Medulla oblongata (tissue), 1 donor: ENCODE measurements at regions not wholly inside any gene's neighbourhood (a gene's known extent, or its start where the extent isn't known, plus 50 kb on each side); places are given as distances from the start of the nearest gene placed in this dataset.

Experiments used
- DNase-seq: peaks from one replicate; pipeline ENCODE4 v3.0.0-alpha.2; 2015; ENCODE audit errors: extremely low spot score

DNA sequence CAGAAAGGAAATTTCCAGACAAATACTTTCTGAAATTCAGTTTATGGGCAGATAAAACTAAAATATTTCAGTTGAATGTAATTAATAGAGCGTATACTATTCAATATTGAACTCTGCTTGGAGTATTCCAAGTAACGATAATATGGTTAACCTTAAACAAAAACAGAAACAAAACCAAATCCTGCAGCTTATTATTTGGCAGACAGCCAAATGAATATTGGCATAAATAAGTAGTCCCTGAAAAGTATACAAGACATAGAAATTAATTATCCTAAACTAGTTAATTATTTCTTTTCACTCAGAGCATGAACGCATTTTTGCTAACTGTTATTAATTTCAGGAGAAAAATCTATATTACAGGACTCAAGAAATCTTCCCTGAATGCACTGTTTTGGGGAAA lies 1574.0 kb downstream of the MAT2B start:
- DNase-seq: no peak

DNA sequence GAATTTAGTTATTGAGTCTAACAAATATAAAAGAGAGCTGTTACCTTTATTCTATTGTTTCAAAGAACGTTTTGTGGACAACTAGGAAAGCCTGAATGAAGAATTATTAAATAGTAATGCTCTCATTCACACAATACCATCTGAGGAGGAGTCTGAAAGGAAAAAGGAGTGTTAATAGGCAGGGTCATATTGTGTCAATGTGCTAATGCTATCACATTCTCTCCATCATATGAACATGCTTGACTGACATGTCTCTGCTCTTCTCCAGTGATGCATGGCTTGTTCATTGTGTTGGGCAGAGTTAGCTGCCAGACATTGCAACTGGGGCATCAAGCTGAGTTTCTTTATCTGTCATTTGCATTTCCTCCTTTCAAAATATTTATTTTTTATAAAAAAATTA lies 1578.0 kb downstream of the MAT2B start:
- DNase-seq: no peak

DNA sequence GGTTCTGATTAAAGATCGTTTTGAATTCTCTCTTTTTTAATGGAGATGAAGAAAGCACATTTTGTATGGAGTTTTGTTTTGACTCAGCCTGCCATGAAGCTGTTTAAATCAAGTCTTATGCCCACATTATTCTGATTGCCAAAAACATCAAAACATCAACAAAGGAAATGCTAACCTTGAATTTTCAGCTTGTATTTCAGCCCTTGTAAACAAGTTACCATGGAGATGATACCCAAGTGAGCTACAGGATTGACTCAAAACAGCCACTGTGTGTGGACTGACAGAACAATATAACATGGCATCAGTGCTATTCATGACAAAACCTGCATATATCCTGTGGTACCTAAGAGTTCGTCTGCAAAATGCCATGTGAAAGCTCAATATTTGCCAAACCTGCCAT lies 1581.0 kb downstream of the MAT2B start:
- peak; percentile 7 for DNase-seq

DNA sequence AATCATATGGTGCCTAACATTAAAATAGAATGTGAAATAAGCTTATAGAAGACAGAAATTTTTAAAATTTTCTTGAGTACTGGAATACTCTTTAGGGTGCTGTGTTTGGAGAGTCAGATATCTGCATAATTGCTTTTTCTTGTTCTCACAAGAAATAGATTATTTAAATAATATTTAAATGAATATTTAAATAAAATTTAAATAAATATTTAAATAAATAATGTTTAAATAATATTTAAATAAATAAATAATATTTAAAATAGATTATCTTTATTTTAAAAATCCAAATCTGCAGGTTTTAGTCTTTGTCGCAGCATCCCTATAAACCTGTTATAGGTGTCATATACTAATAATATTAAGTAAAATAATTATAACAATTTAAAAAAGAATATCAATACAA lies 1589.4 kb downstream of the MAT2B start:
- no peak for DNase-seq

DNA sequence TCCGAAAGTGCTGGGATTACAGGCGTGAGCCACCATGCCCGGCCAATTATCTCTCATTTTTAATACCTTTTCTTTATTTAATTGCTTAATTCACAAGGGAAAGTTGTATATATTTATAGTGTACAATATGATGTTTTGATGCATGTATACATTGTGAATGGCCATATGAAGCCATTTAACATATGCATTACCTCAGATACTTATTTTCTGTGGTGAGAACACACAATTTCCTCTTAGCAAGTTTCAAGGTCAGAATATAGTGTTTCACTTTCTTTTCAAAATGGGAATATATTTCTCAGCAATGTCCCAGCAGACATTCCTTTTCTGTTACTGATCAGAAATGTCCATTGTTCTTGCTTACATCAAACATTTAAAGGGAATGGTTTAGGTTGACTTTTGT lies 1596.3 kb downstream of the MAT2B start:
- no peak for DNase-seq

DNA sequence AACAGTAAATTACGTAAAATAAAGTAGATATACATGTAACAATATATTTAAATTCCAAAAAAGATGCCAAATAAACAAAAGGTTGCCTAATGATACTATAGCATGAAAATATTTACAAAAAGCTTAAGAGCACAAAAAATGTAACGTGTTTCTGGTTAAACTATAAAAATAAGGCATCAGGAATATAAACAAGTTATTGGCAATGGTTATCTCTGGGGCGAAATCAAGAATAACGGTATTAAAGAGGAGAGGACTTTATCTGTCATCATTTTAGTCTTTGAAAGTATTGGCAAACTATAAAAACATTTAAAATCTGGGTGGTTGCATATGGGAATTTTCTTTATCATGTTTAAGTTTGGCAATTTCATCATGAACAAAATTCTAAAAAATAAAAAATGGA lies 1599.2 kb downstream of the MAT2B start:
- DNase-seq: no peak

DNA sequence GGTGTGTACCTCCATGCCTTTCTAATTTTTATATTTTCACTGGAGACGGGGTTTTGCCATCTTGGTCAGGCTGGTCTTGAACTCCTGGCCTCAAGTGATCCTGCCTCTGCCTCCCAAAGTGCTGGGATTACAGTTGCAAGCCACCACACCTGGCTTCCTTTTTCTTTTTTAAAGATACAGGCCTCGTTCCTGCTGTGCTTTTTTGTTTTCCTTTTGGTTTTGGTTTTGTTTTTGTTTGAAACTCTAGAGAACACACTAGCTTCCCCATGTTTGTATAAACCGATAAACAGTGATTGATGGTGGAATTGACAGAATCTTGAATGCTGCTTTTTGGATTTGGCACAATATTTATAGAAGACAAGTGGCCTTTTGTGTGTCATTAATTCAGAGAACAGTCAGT lies 1603.4 kb downstream of the MAT2B start:
- no peak for DNase-seq

DNA sequence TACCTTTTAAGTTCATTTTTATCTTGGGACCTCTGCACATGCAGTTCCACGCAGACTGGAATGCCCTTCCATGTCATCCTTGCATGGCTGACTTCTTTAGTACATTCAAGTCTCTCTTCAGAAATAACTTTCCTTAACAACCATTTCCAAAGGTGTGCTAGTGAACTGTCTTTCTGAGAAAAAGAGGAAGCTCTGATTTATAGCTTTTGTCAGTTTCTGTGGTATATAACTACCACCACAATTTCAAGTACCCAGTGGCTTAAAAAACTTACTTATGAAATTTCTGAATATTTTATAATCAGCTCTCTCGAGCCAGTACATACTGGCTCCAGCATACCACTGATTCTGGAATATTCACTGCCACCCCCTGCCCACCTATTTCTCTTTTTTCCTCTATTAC lies 1613.8 kb downstream of the MAT2B start:
- DNase-seq: no peak

DNA sequence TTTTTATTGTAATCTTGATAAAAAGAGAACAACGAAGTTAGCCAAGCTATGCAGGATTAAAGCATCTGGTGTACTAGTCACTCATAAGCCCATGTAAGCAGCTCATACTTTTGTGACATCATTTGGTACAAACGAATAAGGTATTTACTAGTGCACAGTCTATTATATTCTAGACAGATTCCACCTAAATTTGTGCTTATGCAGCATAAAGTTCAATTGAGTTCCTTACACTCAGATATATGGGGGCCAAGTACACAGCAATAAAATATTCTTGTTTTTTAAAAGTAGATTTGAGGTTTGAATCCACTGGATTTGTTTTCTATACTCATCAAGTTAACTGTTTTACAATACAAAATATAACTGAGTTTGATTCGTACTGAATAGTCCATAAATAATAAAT lies 1621.2 kb downstream of the MAT2B start:
- no peak for DNase-seq

DNA sequence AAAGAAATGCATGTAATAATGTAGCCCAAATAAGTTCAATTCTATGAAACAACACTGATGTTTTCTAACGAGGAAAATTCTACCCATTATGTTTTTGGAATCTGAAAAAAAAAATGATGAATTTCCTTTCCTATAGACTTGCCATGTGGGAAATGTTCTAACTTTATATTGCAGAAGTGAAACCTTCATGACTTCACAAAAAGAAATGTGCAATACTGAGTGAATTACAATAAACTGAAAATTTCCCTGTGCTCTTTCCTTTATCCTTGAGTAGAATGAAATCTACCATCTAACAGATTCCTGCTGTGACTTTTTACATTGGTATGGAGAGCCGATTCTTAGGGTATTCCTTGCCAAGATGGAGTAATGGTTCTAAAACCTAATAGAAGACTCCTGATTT lies 1622.5 kb downstream of the MAT2B start:
- DNase-seq: no peak

DNA sequence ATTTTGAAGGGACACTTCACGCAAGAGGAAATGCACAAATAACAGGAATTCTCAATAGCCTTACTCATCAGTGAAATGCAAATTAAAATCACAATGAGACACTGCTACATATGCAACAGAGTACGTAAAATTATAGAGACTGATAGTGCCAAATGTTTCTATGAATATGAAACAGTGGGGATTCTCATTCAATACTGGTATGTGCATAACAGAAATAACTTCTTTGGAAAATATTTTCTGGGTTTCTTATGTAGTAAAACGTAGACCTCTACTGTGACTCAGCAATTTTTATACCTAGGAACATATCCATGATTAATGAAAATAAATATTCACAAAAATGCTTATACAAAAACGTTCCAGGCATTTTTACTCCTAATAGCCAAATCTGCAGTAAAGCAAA lies 1625.2 kb downstream of the MAT2B start:
- DNase-seq: no peak

DNA sequence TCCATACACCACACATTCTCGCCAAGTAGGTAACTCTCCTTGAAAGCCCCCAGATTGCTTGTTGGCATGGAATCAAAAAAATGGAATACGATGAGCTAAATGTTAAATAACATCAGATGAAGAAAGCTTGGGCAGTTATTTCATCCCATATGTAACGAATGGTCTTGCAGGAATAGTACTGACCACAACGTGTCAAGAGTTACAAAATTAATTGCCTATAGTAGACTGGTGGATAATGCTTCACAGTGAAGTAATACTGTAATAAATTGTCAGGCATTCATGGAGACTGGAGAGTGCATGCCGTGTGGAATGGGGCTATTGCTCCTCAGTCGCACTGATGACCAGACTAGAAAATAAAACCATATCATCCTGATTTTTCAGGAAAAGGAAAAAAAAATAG lies 1628.7 kb downstream of the MAT2B start:
- DNase-seq: no peak

DNA sequence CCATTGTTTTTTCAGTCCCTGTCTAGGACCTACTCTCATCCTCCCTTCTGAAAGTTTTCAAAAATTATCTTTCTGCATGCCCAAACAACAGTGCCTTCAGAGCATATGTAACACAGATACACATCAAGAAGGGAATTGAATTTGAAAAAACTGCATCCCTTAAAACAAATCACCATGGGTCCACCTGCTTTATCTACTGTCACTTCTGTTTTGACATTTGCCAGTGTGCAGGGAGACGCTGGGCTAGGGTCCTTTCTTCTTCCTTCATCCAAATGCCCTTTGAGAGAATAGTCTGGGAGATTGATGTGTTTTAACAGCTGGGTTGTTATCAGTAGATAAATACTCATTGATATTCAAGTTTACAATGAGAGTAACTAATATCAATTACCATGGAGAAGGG lies 1630.1 kb downstream of the MAT2B start:
- no peak for DNase-seq

DNA sequence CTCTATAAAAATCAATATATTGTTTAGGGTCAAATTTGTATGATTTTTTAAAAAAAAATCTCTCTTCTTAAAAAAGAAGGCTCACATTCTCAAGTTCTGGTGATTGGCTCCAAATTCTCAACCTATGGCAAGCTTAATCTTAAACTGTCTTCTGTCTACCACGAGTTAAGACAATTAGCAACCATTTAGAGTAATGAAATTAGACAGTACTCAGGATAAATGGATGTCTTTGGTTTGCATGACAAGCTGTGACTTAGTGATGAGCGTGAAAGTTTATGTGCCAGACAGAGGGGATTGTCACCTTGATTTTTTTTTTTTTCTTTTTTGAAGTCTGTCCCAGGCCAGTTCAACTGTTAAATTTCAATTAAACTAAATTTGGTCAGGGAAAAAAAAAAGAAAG lies 1632.3 kb downstream of the MAT2B start:
- no peak for DNase-seq

DNA sequence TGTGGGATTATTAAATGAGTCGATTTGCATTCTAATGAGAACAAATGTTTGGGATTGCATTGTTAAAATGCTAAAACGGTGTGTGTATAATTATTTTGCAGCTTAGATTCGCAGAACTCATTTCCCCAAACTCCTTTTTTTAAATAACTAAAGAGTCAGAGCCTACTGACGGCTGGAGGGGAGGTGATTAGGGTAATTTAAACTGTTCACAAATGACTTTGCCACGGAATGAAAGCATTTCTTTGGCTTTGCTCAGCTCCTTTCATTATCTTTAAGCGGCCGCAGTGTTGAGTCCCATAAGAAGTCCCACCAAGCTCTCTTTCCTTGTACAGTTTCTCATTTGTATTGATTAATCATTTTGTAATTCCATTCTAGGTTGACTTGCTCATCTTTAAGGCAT lies 1632.8 kb downstream of the MAT2B start:
- DNase-seq: no peak

DNA sequence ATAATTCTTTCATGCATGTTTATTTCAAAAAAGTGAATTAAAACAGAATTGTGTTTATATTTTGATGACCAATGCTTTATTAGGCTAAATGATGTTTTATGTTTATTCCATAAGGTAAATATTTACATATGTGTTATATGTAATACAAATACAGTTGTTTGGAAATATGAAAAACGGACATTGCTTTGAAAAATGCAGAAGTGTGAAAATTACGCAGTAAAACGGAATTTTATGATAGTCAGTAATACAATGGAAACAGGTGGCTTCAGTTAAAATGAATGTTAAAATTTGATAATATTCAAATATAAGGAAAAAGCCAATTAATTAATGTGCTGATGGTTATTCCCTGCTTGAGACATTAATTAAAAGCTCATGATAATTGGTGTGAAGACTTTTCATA lies 1633.8 kb downstream of the MAT2B start:
- no peak for DNase-seq

DNA sequence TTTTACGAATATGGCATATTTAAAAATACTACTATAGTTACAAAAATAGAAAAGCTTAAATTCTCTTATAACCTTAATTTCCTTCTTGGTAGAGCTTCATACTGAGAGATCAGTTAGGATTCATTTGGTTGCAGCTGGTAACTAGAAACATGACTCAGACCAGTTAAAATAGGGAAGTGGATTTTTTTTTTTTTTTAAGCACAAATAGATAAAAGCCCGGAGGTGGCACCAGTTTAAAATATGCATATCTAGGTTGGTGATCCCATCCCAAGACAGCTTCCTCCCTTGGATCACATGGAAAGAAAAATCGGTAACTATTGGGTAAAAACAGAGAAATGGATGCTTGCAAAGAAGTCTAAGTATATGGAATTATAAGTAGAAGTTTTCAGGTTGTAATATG lies 1634.3 kb downstream of the MAT2B start:
- no peak for DNase-seq

DNA sequence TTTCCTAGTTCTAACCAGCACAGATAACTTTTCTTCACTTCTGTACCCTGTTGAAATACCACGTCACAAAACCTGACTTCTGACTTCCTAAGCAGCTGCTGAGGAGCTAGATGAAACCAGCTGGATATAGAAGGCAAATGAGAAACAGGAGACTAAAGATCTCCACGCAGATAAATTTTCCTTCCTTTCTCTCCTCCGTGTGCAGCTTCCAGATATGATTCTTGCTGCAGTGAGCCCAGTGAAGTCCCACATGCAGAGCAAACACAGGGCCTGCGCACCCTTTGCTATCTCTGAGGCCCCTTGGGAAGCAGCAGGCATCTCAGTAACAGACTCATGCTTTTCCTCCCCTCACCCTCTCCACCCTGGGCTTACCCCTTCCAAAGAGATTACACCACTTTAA lies 1638.3 kb downstream of the MAT2B start:
- no peak for DNase-seq

DNA sequence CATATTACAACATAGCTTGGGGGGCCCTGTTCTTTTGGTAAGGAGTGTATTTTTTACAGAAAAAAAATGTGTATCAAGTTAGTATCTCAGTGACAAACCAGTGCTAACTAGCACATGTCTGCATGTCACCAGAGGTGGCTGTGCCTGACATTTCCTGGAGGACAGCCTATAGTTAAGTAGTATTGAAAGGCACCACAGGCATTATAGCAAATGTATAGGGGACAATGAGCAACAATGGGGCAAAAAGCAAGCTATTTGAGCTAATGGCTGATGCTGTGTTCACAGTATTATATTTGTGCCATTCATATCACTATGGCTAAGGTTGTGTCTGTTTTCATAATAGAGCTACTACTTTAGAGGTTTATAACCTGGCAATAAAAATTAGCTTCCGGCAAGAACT lies 1644.0 kb downstream of the MAT2B start:
- no peak for DNase-seq

DNA sequence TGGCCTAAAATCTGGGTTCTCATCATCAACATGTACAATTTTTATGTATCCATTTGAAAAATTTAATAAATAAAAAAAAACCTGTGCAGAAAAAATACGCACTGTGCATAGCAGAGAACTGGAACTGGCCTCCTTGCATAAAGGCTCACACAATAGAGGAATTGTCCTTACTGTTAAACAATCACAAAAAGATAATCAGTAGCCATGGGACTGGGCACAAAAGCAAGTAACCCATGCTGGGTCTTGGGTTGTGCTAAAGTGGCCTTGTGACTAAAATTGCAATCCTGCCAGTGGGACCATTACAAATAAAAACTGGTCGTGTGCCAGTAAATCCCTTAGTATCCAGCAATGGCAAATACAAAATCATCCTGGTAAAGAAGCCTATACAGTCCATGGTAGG lies 1646.6 kb downstream of the MAT2B start:
- DNase-seq: peak; percentile 10

DNA sequence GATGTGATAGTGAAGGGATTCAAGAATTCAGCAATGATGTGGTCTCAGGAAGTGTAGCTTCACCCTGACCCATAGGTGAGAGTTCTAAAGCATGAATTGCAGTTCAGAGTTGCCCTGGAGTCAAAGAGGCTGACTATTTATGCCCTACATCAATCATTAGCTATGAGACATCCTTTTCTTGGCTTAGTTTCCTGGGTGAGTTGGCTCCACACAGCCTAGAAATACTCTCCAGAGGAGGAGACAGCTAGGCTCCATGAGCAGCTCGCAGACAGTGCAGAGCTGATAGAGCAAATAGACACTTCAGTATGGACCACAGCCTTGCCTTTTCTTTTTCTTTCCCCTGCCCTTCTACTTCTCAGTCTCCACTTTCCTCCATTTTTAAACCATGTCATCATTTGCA lies 1651.8 kb downstream of the MAT2B start:
- no peak for DNase-seq

DNA sequence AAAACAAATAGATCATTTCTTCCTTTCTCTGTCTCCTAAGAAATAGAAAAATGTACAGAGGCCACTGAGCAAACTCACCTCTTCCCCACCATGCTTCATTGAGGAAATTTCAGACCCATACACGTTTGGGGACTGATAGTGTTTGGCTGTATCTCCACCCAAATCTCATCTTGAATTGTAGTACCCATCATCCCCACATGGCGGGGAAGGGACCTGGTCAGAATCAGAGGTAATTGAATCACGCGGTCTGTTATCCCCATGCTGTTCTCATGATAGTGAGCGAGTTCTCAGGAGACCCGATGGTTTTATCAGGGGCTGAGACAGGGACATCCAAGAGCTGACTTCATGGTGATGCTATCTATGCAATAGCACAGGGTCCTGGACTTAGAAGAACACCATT lies 1655.8 kb downstream of the MAT2B start:
- DNase-seq: no peak

DNA sequence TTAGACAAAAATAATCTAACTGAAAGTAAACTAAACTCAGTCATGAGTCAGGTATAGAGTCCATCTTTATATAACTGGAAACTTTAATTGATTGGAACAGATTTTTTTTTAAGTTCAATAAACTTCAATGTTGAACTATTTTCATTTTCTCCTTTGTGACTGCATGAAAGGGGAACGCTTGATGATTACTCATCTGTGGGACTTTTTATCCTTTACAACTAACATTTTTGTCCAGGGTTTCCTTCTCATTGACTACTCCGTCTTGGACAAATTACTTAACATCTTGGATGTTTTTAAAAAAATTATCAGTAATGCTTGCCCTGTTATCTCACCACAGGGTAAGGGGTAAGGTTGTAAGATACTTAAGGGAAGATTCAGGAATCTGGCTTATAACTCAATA lies 1658.4 kb downstream of the MAT2B start:
- no peak for DNase-seq

DNA sequence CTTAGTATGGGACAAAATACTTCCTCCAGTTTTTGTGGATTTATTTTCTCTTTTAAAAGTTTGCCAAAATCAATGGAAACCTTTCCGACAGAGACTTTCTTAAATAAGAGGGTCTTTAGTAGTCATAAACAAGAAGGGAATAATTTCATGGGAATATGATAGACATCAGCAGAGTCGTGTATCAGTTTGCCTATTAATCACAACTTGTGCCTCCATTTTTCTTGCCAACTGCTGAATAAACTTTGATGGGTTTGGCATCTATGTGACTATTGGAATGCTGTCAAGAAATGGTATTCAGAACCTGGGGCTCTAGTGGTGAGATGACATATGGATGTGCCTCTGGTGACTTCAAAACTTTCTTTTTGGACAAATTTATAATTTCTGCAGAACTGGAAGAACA lies 1668.2 kb downstream of the MAT2B start:
- no peak for DNase-seq

DNA sequence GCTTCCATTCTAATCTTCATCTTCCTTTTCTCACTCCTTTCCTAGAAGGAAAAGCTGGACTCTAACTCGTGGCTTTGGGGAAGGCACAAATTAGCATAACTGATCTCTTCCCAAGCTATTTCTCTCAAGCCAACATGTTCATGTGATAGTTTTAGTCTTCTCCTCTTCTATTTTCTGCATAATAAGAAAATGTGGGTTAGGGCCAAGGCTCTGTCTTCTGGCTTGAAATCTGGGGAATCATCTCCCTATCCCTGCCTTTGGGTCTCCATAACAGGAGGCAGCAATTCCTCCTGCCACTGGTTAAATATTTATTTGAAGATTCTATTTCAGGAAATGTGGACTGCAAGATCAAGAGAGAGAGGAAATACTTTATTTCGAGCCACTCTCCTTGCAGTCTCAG lies 1669.6 kb downstream of the MAT2B start:
- no peak for DNase-seq
